ENCODE measurements at regions not wholly inside any gene's neighbourhood (a gene's known extent, or its start where the extent isn't known, plus 50 kb on each side); places are given as distances from the start of the nearest gene placed in this dataset.

DNA sequence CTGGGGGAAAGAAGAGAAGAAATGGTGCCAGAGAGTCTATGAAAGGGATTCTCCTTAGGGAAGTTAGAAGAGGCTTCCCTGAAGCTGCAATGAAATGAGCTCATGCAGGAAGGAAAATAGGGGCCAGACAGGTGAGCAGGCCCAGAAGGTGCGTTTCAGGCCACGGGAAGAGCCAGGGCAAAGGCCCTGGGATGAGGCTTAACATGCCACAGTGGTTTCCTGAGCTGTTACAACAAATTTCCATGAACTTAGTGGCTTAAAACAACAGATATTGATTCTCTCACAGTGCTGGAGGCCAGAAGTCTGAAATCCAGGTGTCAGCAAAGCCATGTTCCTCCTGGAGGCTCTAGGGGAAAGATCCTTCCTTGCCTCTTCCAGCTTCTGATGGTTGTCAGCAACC, 167.9 kb downstream of the TFAP2C start:
- no peak for DNase-seq (ENCODE audit: insufficient read length, low spot score)
- no peak for FAIRE-seq

GRCh38 chr20:56798634-56799033, 169.5 kb downstream of the TFAP2C start:
- DNase-seq (ENCODE audit: insufficient read length, low spot score) (no peak), FAIRE-seq (peak; percentile 28)

DNA sequence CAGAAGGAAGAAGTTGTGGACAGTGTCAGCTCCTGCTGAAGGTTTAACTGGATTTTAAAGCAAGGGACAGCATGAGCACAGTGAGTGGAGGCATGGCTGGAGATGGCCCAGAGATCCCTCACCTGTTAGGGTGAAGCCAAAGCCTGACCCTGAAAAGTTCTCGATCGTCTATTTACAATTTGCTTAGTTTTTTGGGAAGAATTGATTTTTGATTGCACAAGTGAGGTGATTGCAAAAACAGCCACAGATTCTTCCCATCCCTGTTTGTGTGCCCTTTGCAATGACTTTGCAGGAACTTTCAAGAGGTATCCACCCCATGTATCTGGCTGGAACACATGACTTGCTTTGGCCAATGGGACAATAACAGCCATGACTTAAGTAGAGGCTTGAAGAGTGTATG, 170.1 kb downstream of the TFAP2C start:
- peak; percentile 23 for FAIRE-seq
- no peak for DNase-seq (ENCODE audit: insufficient read length, low spot score)

- FAIRE-seq (peak; percentile 26), DNase-seq (ENCODE audit: insufficient read length, low spot score) (no peak)
Measured at GRCh38 chr20:56800088-56800487, 171.0 kb downstream of the TFAP2C start.

GRCh38 chr20:56801971-56802755, 173.1 kb downstream of the TFAP2C start:
- DNase-seq (ENCODE audit: insufficient read length, low spot score), result no peak

DNA sequence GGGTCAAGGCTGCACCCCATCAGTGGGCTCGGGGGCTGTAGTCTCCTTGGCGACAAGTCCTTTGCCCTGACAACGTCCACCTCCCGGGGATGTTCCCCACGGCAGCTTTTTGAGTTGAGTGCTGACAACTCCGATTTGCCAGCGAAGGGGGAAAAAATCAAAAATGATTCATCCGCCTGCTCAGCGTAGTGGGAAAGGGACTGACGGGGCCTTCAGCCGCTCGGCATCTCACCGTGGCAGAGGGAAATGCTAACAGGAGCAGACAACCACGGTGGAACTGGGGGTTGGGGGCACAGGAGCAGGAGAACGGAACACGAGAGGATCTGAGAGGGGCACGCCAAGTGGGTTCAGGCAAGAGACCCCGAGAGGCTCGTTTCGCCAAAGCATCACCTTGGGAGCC, 173.7 kb downstream of the TFAP2C start:
- FAIRE-seq (peak; percentile 97), DNase-seq (ENCODE audit: insufficient read length, low spot score) (no peak)

More at GRCh38 chr20:56801971-56802755, 173.1 kb downstream of the TFAP2C start:
- no peak for FAIRE-seq

GRCh38 chr20:56805313-56805712, 176.2 kb downstream of the TFAP2C start:
- FAIRE-seq (no peak), DNase-seq (ENCODE audit: insufficient read length, low spot score) (no peak)

DNA sequence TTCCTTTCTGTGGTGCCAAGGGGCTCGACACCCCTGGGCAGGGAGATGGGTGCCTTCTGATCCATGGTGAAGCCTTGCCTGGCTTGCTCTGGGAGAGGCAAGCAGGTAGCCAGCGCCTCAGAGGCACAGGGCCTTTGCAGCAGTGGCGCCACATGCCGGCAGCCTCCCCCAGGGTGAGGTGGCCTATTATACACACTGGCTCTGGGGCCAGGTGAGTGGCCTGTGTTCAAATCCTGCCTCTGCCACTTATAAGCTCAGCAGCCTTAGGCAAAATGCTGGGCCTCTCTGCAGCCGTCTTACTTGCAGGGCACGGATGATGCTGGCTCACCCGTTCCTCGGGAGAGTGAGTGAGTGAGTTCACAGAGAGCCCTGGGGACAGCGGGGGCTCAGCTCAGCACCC, 176.9 kb downstream of the TFAP2C start:
- FAIRE-seq, result no peak
- DNase-seq (ENCODE audit: insufficient read length, low spot score), result no peak

- FAIRE-seq, result no peak
Measured at GRCh38 chr20:56806952-56807517, 177.9 kb downstream of the TFAP2C start.

GRCh38 chr20:56808117-56808725, 179.1 kb downstream of the TFAP2C start:
- DNase-seq (ENCODE audit: insufficient read length, low spot score) (no peak), FAIRE-seq (no peak)

More at GRCh38 chr20:56806952-56807517, 177.9 kb downstream of the TFAP2C start:
- DNase-seq (ENCODE audit: insufficient read length, low spot score), result no peak

- DNase-seq (ENCODE audit: insufficient read length, low spot score), result no peak
- peak; percentile 76 for FAIRE-seq
Measured at GRCh38 chr20:56808732-56809131, 179.6 kb downstream of the TFAP2C start.

DNA sequence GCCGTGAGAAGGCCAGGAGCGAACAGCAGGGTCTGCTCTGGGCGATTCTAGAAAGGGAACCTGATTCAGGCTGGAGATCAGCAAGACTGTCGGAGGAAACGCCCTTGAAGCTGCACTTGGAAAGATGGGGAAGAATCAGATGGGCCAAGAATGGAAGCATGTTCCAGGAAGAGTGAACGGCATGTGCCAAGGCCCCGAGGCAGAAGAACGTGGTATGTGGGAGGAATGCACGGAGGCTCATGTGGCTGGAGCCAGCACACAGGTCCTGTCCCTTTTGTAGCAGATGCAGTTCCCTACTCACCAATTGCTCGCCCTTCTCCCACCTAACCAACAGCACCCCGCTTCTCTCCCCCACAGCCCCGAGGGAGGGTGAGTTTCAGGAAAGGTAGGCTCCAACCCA, 180.6 kb downstream of the TFAP2C start:
- FAIRE-seq (no peak), DNase-seq (ENCODE audit: insufficient read length, low spot score) (no peak)

- FAIRE-seq (no peak), DNase-seq (ENCODE audit: insufficient read length, low spot score) (no peak)
Measured at GRCh38 chr20:56810141-56810540, 181.0 kb downstream of the TFAP2C start.

DNA sequence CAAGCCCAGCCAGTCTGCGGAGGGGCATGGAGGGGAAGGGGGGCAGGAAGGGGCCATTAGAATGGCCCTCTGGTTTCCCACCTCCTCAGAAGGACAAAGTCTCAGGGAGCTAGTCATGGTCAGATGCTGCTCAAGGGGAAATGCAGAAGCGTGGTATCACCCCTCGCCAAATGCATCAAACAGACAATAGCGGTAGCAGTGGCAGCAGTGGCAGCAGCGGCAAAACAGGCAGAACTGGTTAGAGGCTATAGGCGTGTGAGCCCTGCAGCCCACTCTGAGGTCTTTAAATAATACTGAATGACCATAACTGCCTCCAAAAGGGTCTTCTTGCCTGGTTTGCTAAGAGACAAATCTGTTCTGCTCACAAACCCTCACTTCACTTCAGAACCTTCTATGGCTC, 186.7 kb downstream of the TFAP2C start:
- FAIRE-seq (peak; percentile 26), DNase-seq (ENCODE audit: insufficient read length, low spot score) (no peak)

DNA sequence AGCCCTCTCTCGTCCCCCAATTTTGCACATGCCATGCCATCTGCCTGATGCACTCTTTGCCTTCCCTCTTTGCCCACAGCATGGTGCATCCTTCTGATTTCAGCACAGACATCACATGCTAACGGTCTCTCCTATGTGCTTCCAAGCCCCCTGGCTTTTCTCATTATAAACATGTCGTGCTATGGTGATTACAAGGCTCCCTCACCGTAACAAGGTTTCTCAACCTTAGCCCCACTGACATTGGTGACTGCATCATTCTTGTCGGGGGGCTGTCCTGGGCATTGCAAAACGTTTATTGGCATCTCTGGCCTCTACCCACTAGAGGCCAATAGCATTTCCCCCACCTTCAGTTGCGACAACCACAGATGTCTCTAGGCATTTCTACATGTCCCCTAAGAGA, 187.2 kb downstream of the TFAP2C start:
- FAIRE-seq, result no peak
- no peak for DNase-seq (ENCODE audit: insufficient read length, low spot score)

GRCh38 chr20:56817780-56818675, 188.9 kb downstream of the TFAP2C start:
- FAIRE-seq (peak; percentile 97), DNase-seq (ENCODE audit: insufficient read length, low spot score) (no peak)

- DNase-seq (ENCODE audit: insufficient read length, low spot score) (no peak), FAIRE-seq (peak; percentile 79)
Measured at GRCh38 chr20:56820984-56821383, 191.9 kb downstream of the TFAP2C start.

DNA sequence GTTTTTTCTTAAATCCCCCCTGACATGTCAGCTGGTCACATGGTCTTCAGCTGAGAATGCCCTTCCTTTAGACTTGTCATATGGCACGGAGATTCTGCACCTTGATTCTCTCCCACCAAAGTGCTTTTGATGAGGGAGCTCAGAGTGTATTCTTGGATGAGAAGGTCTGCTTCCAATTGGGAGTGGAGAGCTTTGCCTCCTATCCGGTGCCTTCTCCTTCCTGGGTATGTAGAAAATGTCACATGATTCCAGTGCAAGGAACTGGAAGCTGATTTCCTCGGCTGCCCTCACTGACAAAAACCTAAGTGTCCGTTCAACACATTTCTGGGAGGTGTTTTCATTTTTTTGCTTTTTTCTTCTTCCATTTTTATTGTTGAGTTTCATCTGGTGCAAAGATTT, 197.2 kb downstream of the TFAP2C start:
- FAIRE-seq, result peak; percentile 81
- DNase-seq (ENCODE audit: insufficient read length, low spot score), result no peak

GRCh38 chr20:56826705-56827665, 197.9 kb downstream of the TFAP2C start:
- DNase-seq (ENCODE audit: insufficient read length, low spot score), result no peak
- peak; percentile 97 for FAIRE-seq

DNA sequence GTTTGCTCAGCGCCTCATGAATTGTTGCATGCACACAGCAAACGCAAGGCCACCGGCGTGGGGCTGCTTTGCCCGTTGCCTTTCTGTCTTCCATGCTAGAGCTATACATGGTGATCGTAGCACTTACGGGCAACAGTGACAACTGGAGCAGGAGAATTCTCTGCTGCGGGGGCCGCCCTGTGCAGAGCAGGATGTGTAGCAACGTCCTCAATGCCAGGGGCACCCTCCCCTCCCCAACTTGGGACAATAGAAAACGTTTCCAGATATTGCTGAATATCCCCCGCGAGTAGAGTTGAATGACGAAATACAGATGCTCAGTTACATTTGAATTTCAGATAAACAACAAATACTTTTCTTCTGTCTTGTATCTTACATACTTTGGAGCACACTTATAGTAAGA, 198.7 kb downstream of the TFAP2C start:
- DNase-seq (ENCODE audit: insufficient read length, low spot score) (no peak), FAIRE-seq (no peak)

All from HTR-8/SVneo (cell line).